Neuronal stem cell (in vitro differentiated cells): ENCODE measurements at regions not wholly inside any gene's neighbourhood (a gene's known extent, or its start where the extent isn't known, plus 50 kb on each side); places are given as distances from the start of the nearest gene placed in this dataset.

Experiments
- DNase-seq: peaks from one replicate; pipeline ENCODE4 v3.0.0-alpha.2; 2013; ENCODE audit warnings: low spot score
- H2AFZ ChIP-seq: one replicate; pipeline ENCODE4 v1.6.1; 2013; ENCODE audit warnings: mild to moderate bottlenecking, low read length, inconsistent platforms
- H2AK5ac ChIP-seq: 2 replicates; pipeline ENCODE4 v1.6.1; 2013; ENCODE audit warnings: low read depth, mild to moderate bottlenecking, inconsistent platforms, low read length, moderate library complexity, mixed read lengths
- H2BK120ac ChIP-seq: 2 replicates; pipeline ENCODE4 v1.6.1; 2013; ENCODE audit warnings: low read depth, mild to moderate bottlenecking, inconsistent platforms, low read length, moderate library complexity, mixed read lengths
- H2BK12ac ChIP-seq: one replicate; pipeline ENCODE4 v1.6.1; 2013; ENCODE audit warnings: low read length, inconsistent platforms
- H2BK15ac ChIP-seq: 2 replicates; pipeline ENCODE4 v1.6.1; 2013; ENCODE audit warnings: mild to moderate bottlenecking, low read length, inconsistent platforms, mixed read lengths
- H2BK5ac ChIP-seq: one replicate; pipeline ENCODE4 v1.6.1; 2013; ENCODE audit warnings: inconsistent platforms, mild to moderate bottlenecking, low read length, moderate library complexity
- H3K14ac ChIP-seq: one replicate; pipeline ENCODE4 v1.6.1; 2013; ENCODE audit warnings: low read length, inconsistent platforms
- H3K18ac ChIP-seq: 2 replicates; pipeline ENCODE4 v1.6.1; 2013; ENCODE audit warnings: low read length, inconsistent platforms
- H3K23ac ChIP-seq: 2 replicates; pipeline ENCODE4 v1.6.1; 2013; ENCODE audit warnings: low read depth, mild to moderate bottlenecking, mixed read lengths, low read length, inconsistent platforms; ENCODE audit not compliant: poor library complexity
- H3K27ac ChIP-seq: replicated peaks from 3 replicates; pipeline ENCODE4 v1.5.1; 2013; ENCODE audit warnings: low read length, inconsistent platforms
- H3K27me3 ChIP-seq, 3 experiments: 2 replicates each; pipeline ENCODE4 v1.6.1; 2013; ENCODE audit warnings: low read length in 3 of 3, mild to moderate bottlenecking in 2 of 3, inconsistent platforms in 1 of 3, low read depth in 1 of 3, mixed read lengths in 1 of 3, moderate library complexity in 1 of 3; ENCODE audit not compliant: control insufficient read depth in 3 of 3, insufficient read depth in 3 of 3
- H3K36me3 ChIP-seq, 2 donors: replicated peaks in 1 of 2; 2 replicates each; pipeline ENCODE4 v1.6.1; 2013; ENCODE audit warnings: low read length in 2 of 2; ENCODE audit not compliant: control insufficient read depth in 2 of 2, insufficient read depth in 2 of 2
- H3K4ac ChIP-seq: 2 replicates; pipeline ENCODE4 v1.6.1; 2013; ENCODE audit warnings: inconsistent platforms, mild to moderate bottlenecking, low read length, moderate library complexity
- H3K4me1 ChIP-seq, 2 donors: 1 replicate in 1 of 2; 2 replicates in 1 of 2; pipeline ENCODE4 v1.6.1; 2013; ENCODE audit warnings: low read length in 2 of 2, low read depth in 1 of 2; ENCODE audit not compliant: control insufficient read depth in 2 of 2, insufficient read depth in 1 of 2
- H3K4me2 ChIP-seq: one replicate; pipeline ENCODE4 v1.6.1; 2013; ENCODE audit warnings: mild to moderate bottlenecking, low read length, inconsistent platforms; ENCODE audit not compliant: insufficient read depth, poor library complexity, severe bottlenecking
- H3K4me3 ChIP-seq, 2 donors: 2 replicates each; pipeline ENCODE4 v1.5.1; 2013; ENCODE audit warnings: low read length in 2 of 2, mild to moderate bottlenecking in 2 of 2, inconsistent platforms in 1 of 2, moderate library complexity in 1 of 2
- H3K79me1 ChIP-seq: one replicate; pipeline ENCODE4 v1.6.1; 2013; ENCODE audit warnings: low read depth, mild to moderate bottlenecking, inconsistent platforms, low read length, moderate library complexity
- H3K9ac ChIP-seq: one replicate; pipeline ENCODE4 v1.6.1; 2013; ENCODE audit warnings: mild to moderate bottlenecking, low read depth, low read length, inconsistent platforms; ENCODE audit not compliant: poor library complexity
- H3K9me3 ChIP-seq, 2 donors: replicated peaks in 1 of 2; 2 replicates each; pipeline versions ENCODE3 to v1.6.1; 2013; ENCODE audit warnings: low read length in 2 of 2, mild to moderate bottlenecking in 2 of 2, inconsistent platforms in 1 of 2, low read depth in 1 of 2, mixed read lengths in 1 of 2, moderate library complexity in 1 of 2; ENCODE audit not compliant: control insufficient read depth in 2 of 2, insufficient read depth in 1 of 2
- H4K8ac ChIP-seq: one replicate; pipeline ENCODE4 v1.6.1; 2013; ENCODE audit warnings: low read depth, mild to moderate bottlenecking, inconsistent platforms, low read length, moderate library complexity
- H4K91ac ChIP-seq: one replicate; pipeline ENCODE4 v1.6.1; 2013; ENCODE audit warnings: low read length, low read depth, mild to moderate bottlenecking, inconsistent platforms; ENCODE audit not compliant: poor library complexity
- WGBS, 2 donors: extraction: QIAGEN DNeasy Blood & Tissue Kit; methylation state at CpG; one replicate each; pipeline ENCODE4 v1.1.7; 2013; ENCODE audit warnings: missing lambda C conversion rate in 2 of 2, mixed read lengths in 1 of 2; ENCODE audit not compliant: insufficient read length in 2 of 2, insufficient replicate concordance in 1 of 2; ENCODE audit errors: extremely low coverage in 2 of 2; 5-methylcytosine and 5-hydroxymethylcytosine counted together

DNA sequence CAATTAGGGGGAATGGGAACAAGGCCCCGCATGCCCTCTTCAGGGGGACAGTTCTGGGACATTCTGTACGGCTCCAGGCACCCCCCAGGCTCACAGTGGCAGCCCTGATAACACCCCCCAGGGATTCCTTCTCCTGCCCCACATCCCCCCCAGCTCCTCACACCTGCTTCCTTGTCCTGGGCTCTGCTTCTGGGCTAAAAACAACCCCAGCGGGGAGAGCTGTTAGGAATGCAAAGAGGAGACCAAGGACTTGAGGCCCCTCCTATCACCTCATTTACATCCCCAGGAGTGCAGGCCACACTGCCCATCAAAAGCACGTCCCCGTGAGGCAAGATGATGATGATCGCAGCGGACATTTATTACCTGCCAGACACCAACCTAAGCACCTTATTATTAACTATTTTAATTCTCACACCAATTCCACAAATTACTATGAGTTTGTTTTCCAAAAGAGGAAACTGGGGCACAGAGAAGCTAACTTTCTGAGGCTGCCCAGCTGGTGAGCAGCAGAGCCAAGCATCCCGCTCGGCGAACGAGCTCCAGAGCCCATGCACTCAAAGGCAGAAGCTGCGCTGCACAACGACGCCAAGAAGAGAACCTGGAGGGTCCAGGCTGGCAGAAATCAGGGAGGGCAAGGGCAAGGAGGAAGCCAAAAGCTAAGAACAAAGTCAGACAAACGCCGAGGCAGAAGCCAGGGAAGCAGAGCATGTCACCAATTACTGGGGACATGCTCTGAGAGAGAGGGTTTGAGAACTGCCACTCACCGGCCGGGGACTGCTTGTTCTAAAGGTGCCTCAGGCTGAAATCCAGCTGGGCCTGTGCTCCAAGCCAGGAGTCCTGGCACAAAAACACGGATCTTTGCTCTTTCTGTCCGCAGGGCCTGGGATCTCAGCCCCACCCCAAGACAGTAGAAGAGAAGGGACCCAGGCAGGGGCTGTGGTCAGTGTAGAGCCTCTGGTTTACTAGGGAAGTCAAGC is 76.2 kb upstream of the NSMCE3 start:
- no peak overlapping the region for H2BK120ac ChIP-seq

DNA sequence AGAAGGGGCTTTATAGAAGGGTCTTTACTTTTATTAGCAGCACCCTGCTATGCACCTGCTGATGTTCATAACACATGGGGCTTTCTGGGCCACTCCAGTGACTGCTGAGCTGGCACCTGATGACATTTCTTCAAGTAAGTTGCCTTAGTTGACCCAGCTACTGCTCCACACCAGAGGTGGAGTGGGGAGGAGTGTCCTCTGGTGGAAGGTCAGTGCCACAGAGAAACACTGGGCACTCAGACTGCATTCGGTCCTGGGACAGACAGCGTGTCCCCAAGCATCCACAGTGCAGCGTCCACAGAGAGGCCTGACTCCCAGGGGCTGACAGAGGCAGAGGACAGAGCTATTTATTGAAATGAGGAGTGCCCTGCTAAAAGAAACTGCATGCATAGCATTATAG is 74.9 kb upstream of the NSMCE3 start:
- H2BK5ac ChIP-seq, result no peak overlapping the region
- no peak for DNase-seq
- H2BK15ac ChIP-seq, result peak overlapping the region; percentile 32
- H2AK5ac ChIP-seq, result peak overlapping the region; percentile 78
- no peaks in the 10 kb centered on the region for H3K79me1 ChIP-seq
- H3K4ac ChIP-seq, result no peak overlapping the region
- H3K14ac ChIP-seq, result peak overlapping the region; percentile 72
- no peak overlapping the region for H4K8ac ChIP-seq
- peak overlapping the region; percentile 35 for H3K18ac ChIP-seq
- H2BK12ac ChIP-seq, result no peak overlapping the region
- peaks cover 0 to 14% (median 0%) of the 10 kb centered on the region in 3 experiments for H3K27me3 ChIP-seq
- H3K36me3 ChIP-seq, result no peaks in the 10 kb centered on the region
- H2AFZ ChIP-seq, result no peak overlapping the region
- no peak overlapping the region for H2BK120ac ChIP-seq
- no peak overlapping the region for H3K23ac ChIP-seq
- no peak overlapping the region for H3K27ac ChIP-seq
- no peak overlapping the region for H3K4me3 ChIP-seq
- H3K4me2 ChIP-seq, result no peak overlapping the region
- no peaks in the 10 kb centered on the region for H3K9me3 ChIP-seq
- WGBS, 2 donors, result no CpG with 5 or more reads among the region's 3 CpGs
- H4K91ac ChIP-seq, result peak overlapping the region; percentile 57
- no peak overlapping the region for H3K9ac ChIP-seq
- H3K4me1 ChIP-seq, result peaks cover 0 to 15% of the 10 kb centered on the region in 2 donors

More for the DNA sequence above, 76.2 kb upstream of the NSMCE3 start:
- Histone ChIP-seq H3K9ac (no peak overlapping the region), H4K91ac (no peak overlapping the region), H2AK5ac (peak overlapping the region; percentile 57), H3K4me1 (peaks cover 0 to 15% of the 10 kb centered on the region in 2 donors), H3K79me1 (no peaks in the 10 kb centered on the region), H2BK5ac (no peak overlapping the region), H3K27ac (no peak overlapping the region), H3K4me3 (peak overlapping the region in 1 of 2 donors; percentile 49), H3K4ac (no peak overlapping the region), H2BK12ac (no peak overlapping the region), H3K18ac (peak overlapping the region; percentile 58), H2AFZ (peak overlapping the region; percentile 68), H3K23ac (no peak overlapping the region), H3K36me3 (no peaks in the 10 kb centered on the region), H4K8ac (no peak overlapping the region), H3K9me3 (no peaks in the 10 kb centered on the region), H3K27me3 (peaks cover 0 to 14% (median 0%) of the 10 kb centered on the region in 3 experiments), H3K14ac (no peak overlapping the region), H3K4me2 (peak overlapping the region; percentile 13), H2BK15ac (peak overlapping the region; percentile 51)
- no CpG with 5 or more reads among the region's 20 CpGs for WGBS, 2 donors
- DNase-seq, result peak; percentile 24

DNA sequence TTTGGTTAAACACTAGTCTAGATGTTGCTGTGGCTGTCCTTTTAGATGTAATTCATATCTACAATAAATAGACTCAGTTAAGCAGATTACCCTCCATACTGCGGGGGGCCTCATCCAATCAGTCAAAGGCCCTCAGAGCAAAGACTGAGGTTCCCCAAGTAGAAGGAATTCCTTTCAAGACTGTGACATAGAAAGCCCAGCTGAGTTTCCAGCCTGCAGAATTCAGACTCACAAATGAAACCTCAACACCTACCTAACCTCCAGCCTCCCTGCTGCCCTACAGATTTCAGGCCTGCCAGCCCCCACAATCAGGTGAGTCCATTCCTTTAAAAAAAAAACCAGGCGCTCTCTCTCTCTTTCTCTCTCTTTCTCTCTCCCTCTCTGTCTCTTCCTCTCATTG is 73.6 kb upstream of the NSMCE3 start:
- H3K4me3 ChIP-seq, result no peak overlapping the region
- H3K27me3 ChIP-seq, result peaks cover 0 to 13% (median 0%) of the 10 kb centered on the region in 3 experiments
- H2BK5ac ChIP-seq, result no peak overlapping the region
- no peak overlapping the region for H4K8ac ChIP-seq
- H3K4me1 ChIP-seq, result peaks cover 0 to 15% of the 10 kb centered on the region in 2 donors
- no peak overlapping the region for H2BK120ac ChIP-seq
- no peak overlapping the region for H4K91ac ChIP-seq
- H2AK5ac ChIP-seq, result no peak overlapping the region
- H3K27ac ChIP-seq, result no peak overlapping the region
- H3K79me1 ChIP-seq, result no peaks in the 10 kb centered on the region
- H3K18ac ChIP-seq, result no peak overlapping the region
- no peak overlapping the region for H2BK15ac ChIP-seq
- H3K4ac ChIP-seq, result no peak overlapping the region
- no peak overlapping the region for H3K14ac ChIP-seq
- no CpG with 5 or more reads among the region's 2 CpGs for WGBS, 2 donors
- H2AFZ ChIP-seq, result no peak overlapping the region
- no peak overlapping the region for H3K9ac ChIP-seq
- DNase-seq, result no peak
- H3K9me3 ChIP-seq, result no peaks in the 10 kb centered on the region
- H2BK12ac ChIP-seq, result no peak overlapping the region
- H3K23ac ChIP-seq, result no peak overlapping the region
- no peak overlapping the region for H3K4me2 ChIP-seq
- no peaks in the 10 kb centered on the region for H3K36me3 ChIP-seq

DNA sequence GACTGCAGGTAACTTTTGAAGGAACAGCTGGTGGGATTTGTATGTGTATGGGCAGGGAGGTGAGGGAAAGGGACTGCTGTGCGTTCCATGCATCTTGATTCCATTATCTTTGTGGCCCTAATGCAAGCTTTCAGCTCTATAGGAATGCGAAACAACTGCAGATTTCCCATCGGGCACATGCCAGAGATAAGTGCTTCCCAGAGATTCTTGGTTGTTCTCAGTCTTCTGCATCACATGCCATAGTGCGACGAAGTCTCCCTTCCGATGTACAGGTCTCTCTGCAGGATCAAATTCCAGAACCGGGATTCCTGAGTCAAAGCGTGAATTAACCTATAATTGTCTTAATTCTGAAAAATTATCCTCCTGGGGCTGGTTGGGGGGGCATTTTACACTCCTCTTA is 72.6 kb upstream of the NSMCE3 start:
- H3K23ac ChIP-seq, result no peak overlapping the region
- no peak overlapping the region for H3K27ac ChIP-seq
- H4K8ac ChIP-seq, result no peak overlapping the region
- H3K79me1 ChIP-seq, result no peaks in the 10 kb centered on the region
- no peak for DNase-seq
- no peak overlapping the region for H2BK15ac ChIP-seq
- peaks cover 0 to 5% (median 0%) of the 10 kb centered on the region in 3 experiments for H3K27me3 ChIP-seq
- no peak overlapping the region for H2BK120ac ChIP-seq
- no CpG with 5 or more reads among the region's 8 CpGs for WGBS, 2 donors
- no peak overlapping the region for H3K4me2 ChIP-seq
- no peaks in the 10 kb centered on the region for H3K36me3 ChIP-seq
- no peak overlapping the region for H3K18ac ChIP-seq
- no peak overlapping the region for H3K14ac ChIP-seq
- H3K9ac ChIP-seq, result no peak overlapping the region
- no peak overlapping the region for H2AFZ ChIP-seq
- peaks cover 0 to 15% of the 10 kb centered on the region in 2 donors for H3K4me1 ChIP-seq
- no peak overlapping the region for H3K4me3 ChIP-seq
- H2AK5ac ChIP-seq, result no peak overlapping the region
- H3K9me3 ChIP-seq, result no peaks in the 10 kb centered on the region
- no peak overlapping the region for H4K91ac ChIP-seq
- H2BK5ac ChIP-seq, result no peak overlapping the region
- H3K4ac ChIP-seq, result no peak overlapping the region
- H2BK12ac ChIP-seq, result no peak overlapping the region
